Loucy (cell line): ENCODE measurements at regions not wholly inside any gene's neighbourhood (a gene's known extent, or its start where the extent isn't known, plus 50 kb on each side); places are given as distances from the start of the nearest gene placed in this dataset.
"Not testable (repeated sequence)": the region's sequence is repeated elsewhere in the genome, so short reads cannot be mapped to it uniquely, and the experiment has no call there.

Experiments
- EZH2phosphoT487 ChIP-seq: fragments of 200-600 bp; IDR thresholded peaks from 2 replicates; pipeline ENCODE4 v1.6.1; 2018; ENCODE audit warnings: antibody characterized with exemption, mild to moderate bottlenecking, moderate library complexity, borderline replicate concordance
- TF ChIP-seq, protein P1 (sequence below): fragments of 200-600 bp; sonication (generic); conservative IDR thresholded peaks from 2 replicates; pipeline ENCODE4 v1.5.1; 2014; ENCODE audit warnings: mild to moderate bottlenecking, antibody characterized with exemption, low read length

DNA sequence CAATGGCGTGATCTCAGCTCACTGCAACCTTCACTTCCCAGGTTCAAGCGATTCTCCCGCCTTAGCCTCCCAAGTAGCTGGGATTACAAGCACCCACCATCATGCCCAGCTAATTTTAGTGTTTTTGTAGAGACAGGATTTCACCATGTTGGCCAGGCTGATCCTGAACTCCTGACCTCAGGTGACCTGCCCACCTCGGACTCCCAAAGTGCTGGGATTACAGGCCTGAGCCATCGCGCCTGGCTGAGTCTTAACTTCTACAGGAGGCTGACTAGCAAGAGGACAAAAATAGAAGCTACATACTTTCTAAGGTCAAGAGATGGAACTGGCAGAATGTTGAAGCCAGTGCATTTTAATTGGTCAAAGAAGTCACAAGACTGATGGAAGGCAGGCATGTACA, 2296.2 kb upstream of the RAG2 start:
- TF ChIP-seq, protein P1, sequence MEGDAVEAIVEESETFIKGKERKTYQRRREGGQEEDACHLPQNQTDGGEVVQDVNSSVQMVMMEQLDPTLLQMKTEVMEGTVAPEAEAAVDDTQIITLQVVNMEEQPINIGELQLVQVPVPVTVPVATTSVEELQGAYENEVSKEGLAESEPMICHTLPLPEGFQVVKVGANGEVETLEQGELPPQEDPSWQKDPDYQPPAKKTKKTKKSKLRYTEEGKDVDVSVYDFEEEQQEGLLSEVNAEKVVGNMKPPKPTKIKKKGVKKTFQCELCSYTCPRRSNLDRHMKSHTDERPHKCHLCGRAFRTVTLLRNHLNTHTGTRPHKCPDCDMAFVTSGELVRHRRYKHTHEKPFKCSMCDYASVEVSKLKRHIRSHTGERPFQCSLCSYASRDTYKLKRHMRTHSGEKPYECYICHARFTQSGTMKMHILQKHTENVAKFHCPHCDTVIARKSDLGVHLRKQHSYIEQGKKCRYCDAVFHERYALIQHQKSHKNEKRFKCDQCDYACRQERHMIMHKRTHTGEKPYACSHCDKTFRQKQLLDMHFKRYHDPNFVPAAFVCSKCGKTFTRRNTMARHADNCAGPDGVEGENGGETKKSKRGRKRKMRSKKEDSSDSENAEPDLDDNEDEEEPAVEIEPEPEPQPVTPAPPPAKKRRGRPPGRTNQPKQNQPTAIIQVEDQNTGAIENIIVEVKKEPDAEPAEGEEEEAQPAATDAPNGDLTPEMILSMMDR: not testable (repeated sequence)
- not testable (repeated sequence) for TF ChIP-seq EZH2phosphoT487
